Caco-2 (cell line): ENCODE measurements at regions not wholly inside any gene's neighbourhood (a gene's known extent, or its start where the extent isn't known, plus 50 kb on each side); places are given as distances from the start of the nearest gene placed in this dataset.

ENCODE experiments used
- BruUV-seq: library from RNA; stranded (reverse); fragments of 400-500 nt; replicated peaks from 2 replicates; lab custom pipeline; 2021; lab: Mats Ljungman, UMichigan
- CTCF ChIA-PET: fragments of 300-600 bp; sonication (Branson Sonifier 250); formaldehyde crosslinking; loops from one replicate; lab custom pipeline; 2022; ENCODE audit warnings: antibody characterized with exemption; lab: Charles Lee
- POLR2A ChIA-PET: fragments of 300-600 bp; sonication (Branson Sonifier 250); formaldehyde crosslinking; loops from one replicate; lab custom pipeline; 2022; ENCODE audit warnings: antibody characterized with exemption; lab: Charles Lee
- DNase-seq, 2 experiments: peaks; one replicate each; pipeline versions ENCODE4 v3.0.0 to v3.0.0-alpha.2; 2020 to 2022
- H3K27me3 ChIP-seq: replicated peaks from 2 replicates; pipeline ENCODE4 v1.6.0; 2011; ENCODE audit warnings: low read length; ENCODE audit not compliant: control insufficient read depth, insufficient read depth
- H3K36me3 ChIP-seq: 2 replicates; pipeline ENCODE4 v1.5.1; 2011; ENCODE audit warnings: low read length; ENCODE audit not compliant: control insufficient read depth, insufficient read depth
- H3K4me1 ChIP-seq: fragments of 250-450 bp; sonication (Bioruptor Pico); 2 replicates; pipeline ENCODE4 v1.5.1; 2020; ENCODE audit warnings: mild to moderate bottlenecking
- H3K4me3 ChIP-seq: 2 replicates; pipeline ENCODE4 v1.5.1; 2011; ENCODE audit warnings: low read depth, mild to moderate bottlenecking, control low read depth, low read length
- H3K9me3 ChIP-seq: fragments of 250-450 bp; sonication (Bioruptor Pico); 2 replicates; pipeline ENCODE4 v1.5.1; 2020; ENCODE audit warnings: mild to moderate bottlenecking, moderate library complexity
- H3K27ac Mint-ChIP-seq: one replicate; pipeline ENCODE4 v1.8.0; 2022; ENCODE audit warnings: mixed read lengths; ENCODE audit not compliant: unreplicated experiment
- H3K27me3 Mint-ChIP-seq: one replicate; pipeline ENCODE4 v1.8.0; 2022; ENCODE audit warnings: mixed read lengths; ENCODE audit not compliant: insufficient read depth, unreplicated experiment
- H3K36me3 Mint-ChIP-seq: one replicate; pipeline ENCODE4 v1.8.0; 2022; ENCODE audit warnings: mild to moderate bottlenecking, mixed read lengths; ENCODE audit not compliant: insufficient read depth, unreplicated experiment
- H3K4me1 Mint-ChIP-seq: one replicate; pipeline ENCODE4 v1.8.0; 2022; ENCODE audit warnings: low read depth, mixed read lengths; ENCODE audit not compliant: unreplicated experiment
- H3K4me3 Mint-ChIP-seq: one replicate; pipeline ENCODE4 v1.8.0; 2022; ENCODE audit warnings: mild to moderate bottlenecking, moderate library complexity, mixed read lengths; ENCODE audit not compliant: unreplicated experiment
- H3K9me3 Mint-ChIP-seq: one replicate; pipeline ENCODE4 v1.8.0; 2022; ENCODE audit warnings: mixed read lengths; ENCODE audit not compliant: unreplicated experiment
- CTCF ChIP-seq, 2 experiments: fragments of 200-600 bp in 1 of 2; IDR thresholded peaks; 1 replicate in 1 of 2; 2 replicates in 1 of 2; pipeline versions ENCODE4 v1.5.1 to v1.8.0; 2011 to 2022; ENCODE audit warnings: antibody characterized with exemption in 1 of 2, control low read depth in 1 of 2, inconsistent platforms in 1 of 2, low read depth in 1 of 2, low read length in 1 of 2, mild to moderate bottlenecking in 1 of 2, moderate library complexity in 1 of 2; ENCODE audit not compliant: insufficient read depth in 1 of 2, severe bottlenecking in 1 of 2, unreplicated experiment in 1 of 2
- intact Hi-C: fragments of 100-400 bp; cut with micrococcal nuclease; formaldehyde crosslinking; loops from one replicate; pipeline ENCODE4 v1.10.0; 2022; ENCODE audit not compliant: unreplicated experiment

- Histone ChIP-seq H3K4me1 (peaks cover 12% of the 10 kb centered on the region), H3K4me3 (no peak overlapping the region), H3K36me3 (no peaks in the 10 kb centered on the region), H3K9me3 (no peaks in the 10 kb centered on the region), H3K27me3 (no peaks in the 10 kb centered on the region)
- Mint-ChIP-seq H3K27me3 (no peaks in the 10 kb centered on the region), H3K36me3 (no peaks in the 10 kb centered on the region), H3K27ac (no peak overlapping the region), H3K4me3 (no peak overlapping the region), H3K9me3 (peaks cover 9% of the 10 kb centered on the region), H3K4me1 (peaks cover 20% of the 10 kb centered on the region)
- ChIA-PET CTCF (no interaction called here), POLR2A (no interaction called here)
- no peak for DNase-seq
- no peak for TF ChIP-seq CTCF (IDR thresholded peaks at IDR 0.05; ENCODE audit: insufficient read depth in 1 of 2, low read depth in 1 of 2, low read length in 1 of 2, severe bottlenecking in 1 of 2, unreplicated experiment in 1 of 2)
- no TSS peak for BruUV-seq
- intact Hi-C loops = no loop called here
Observed at GRCh38 chr6:71411882-71412281, 123.3 kb downstream of the OGFRL1 start.

- Histone ChIP-seq H3K27me3 (no peaks in the 10 kb centered on the region), H3K9me3 (no peaks in the 10 kb centered on the region), H3K4me1 (peaks cover 7% of the 10 kb centered on the region; the same call in 1 of the 2 replicates), H3K4me3 (no peak overlapping the region), H3K36me3 (no peaks in the 10 kb centered on the region)
- intact Hi-C loops = no loop called here
- BruUV-seq = no TSS peak
- CTCF ChIA-PET = no interaction called here
- Mint-ChIP-seq H3K27ac (no peak overlapping the region), H3K9me3 (peaks cover 9% of the 10 kb centered on the region), H3K4me1 (peaks cover 14% of the 10 kb centered on the region), H3K27me3 (no peaks in the 10 kb centered on the region), H3K36me3 (no peaks in the 10 kb centered on the region), H3K4me3 (no peak overlapping the region)
- POLR2A ChIA-PET = no interaction called here
- TF ChIP-seq CTCF (IDR thresholded peaks at IDR 0.05; ENCODE audit: insufficient read depth in 1 of 2, low read depth in 1 of 2, low read length in 1 of 2, severe bottlenecking in 1 of 2, unreplicated experiment in 1 of 2) = no peak
- DNase-seq = no peak
Observed at GRCh38 chr6:71412559-71413140, 124.0 kb downstream of the OGFRL1 start.

- no peaks in the 10 kb centered on the region for H3K36me3 ChIP-seq
- no peak overlapping the region for H3K27ac Mint-ChIP-seq
- H3K27me3 ChIP-seq = no peaks in the 10 kb centered on the region
- no peak for TF ChIP-seq CTCF (IDR thresholded peaks at IDR 0.05; ENCODE audit: insufficient read depth in 1 of 2, low read depth in 1 of 2, low read length in 1 of 2, severe bottlenecking in 1 of 2, unreplicated experiment in 1 of 2)
- peaks cover 7% of the 10 kb centered on the region; the same call in 1 of the 2 replicates for H3K4me1 ChIP-seq
- intact Hi-C loops = no loop called here
- H3K4me3 ChIP-seq = no peak overlapping the region
- H3K9me3 Mint-ChIP-seq = peaks cover 9% of the 10 kb centered on the region
- H3K4me3 Mint-ChIP-seq = no peak overlapping the region
- ChIA-PET POLR2A (no interaction called here), CTCF (no interaction called here)
- H3K9me3 ChIP-seq = no peaks in the 10 kb centered on the region
- no peaks in the 10 kb centered on the region for H3K27me3 Mint-ChIP-seq
- no TSS peak for BruUV-seq
- peaks cover 13% of the 10 kb centered on the region for H3K4me1 Mint-ChIP-seq
- no peak for DNase-seq
- H3K36me3 Mint-ChIP-seq = no peaks in the 10 kb centered on the region
Observed at GRCh38 chr6:71414486-71414885, 125.9 kb downstream of the OGFRL1 start.
